Small intestine (tissue), 7 donors: ENCODE measurements at regions not wholly inside any gene's neighbourhood (a gene's known extent, or its start where the extent isn't known, plus 50 kb on each side); places are given as distances from the start of the nearest gene placed in this dataset.
"Not testable (repeated sequence)": the region's sequence is repeated elsewhere in the genome, so short reads cannot be mapped to it uniquely, and the experiment has no call there.

Experiments used
- DNase-seq, 2 donors: peaks; one replicate each; pipeline versions ENCODE4 v3.0.0 to v3.0.0-alpha.2; 2013
- FAIRE-seq: peaks from 2 replicates; lab custom pipeline; 2012; peaks lifted over from hg19 to GRCh38; lab: Jason Lieb, UNC
- H3K27ac ChIP-seq, 3 donors: one replicate each; pipeline ENCODE4 v1.5.1; 2013; ENCODE audit warnings: low read length in 2 of 3, mild to moderate bottlenecking in 2 of 3, control low read depth in 1 of 3, inconsistent platforms in 1 of 3, low read depth in 1 of 3, moderate library complexity in 1 of 3
- H3K27me3 ChIP-seq, 3 donors: one replicate each; pipeline ENCODE4 v1.6.1; 2013; ENCODE audit warnings: low read length in 3 of 3, inconsistent platforms in 1 of 3; ENCODE audit not compliant: control insufficient read depth in 3 of 3, insufficient read depth in 3 of 3
- H3K36me3 ChIP-seq, 3 donors: one replicate each; pipeline ENCODE4 v1.6.1; 2013; ENCODE audit warnings: low read length in 3 of 3, inconsistent platforms in 1 of 3, low read depth in 1 of 3, mild to moderate bottlenecking in 1 of 3, moderate library complexity in 1 of 3; ENCODE audit not compliant: control insufficient read depth in 3 of 3, insufficient read depth in 2 of 3
- H3K4me1 ChIP-seq, 3 donors: one replicate each; pipeline ENCODE4 v1.6.1; 2013; ENCODE audit warnings: low read length in 2 of 3, inconsistent platforms in 1 of 3, low read depth in 1 of 3, mild to moderate bottlenecking in 1 of 3, moderate library complexity in 1 of 3; ENCODE audit not compliant: control insufficient read depth in 3 of 3, insufficient read depth in 2 of 3
- H3K4me3 ChIP-seq, 3 donors: one replicate each; pipeline ENCODE4 v1.5.1; 2013; ENCODE audit warnings: low read length in 3 of 3, control low read depth in 1 of 3, inconsistent platforms in 1 of 3, low read depth in 1 of 3, mild to moderate bottlenecking in 1 of 3, moderate library complexity in 1 of 3
- H3K9me3 ChIP-seq, 2 donors: one replicate each; pipeline ENCODE4 v1.6.1; 2013; ENCODE audit warnings: low read depth in 1 of 2, low read length in 1 of 2; ENCODE audit not compliant: control insufficient read depth in 2 of 2, insufficient read depth in 1 of 2
- WGBS, 3 donors: extraction: QIAGEN DNeasy Blood & Tissue Kit; methylation state at CpG; one replicate each; pipeline ENCODE4 v1.1.7; 2013; 5-methylcytosine and 5-hydroxymethylcytosine counted together
- donor health status: healthy with polysubstance abuse.
- donor health status: control.
- donor health status: control.
- donor health status: Bipolar disorder and iron deficiency.
- donor health status: healthy.

GRCh38 chr4:66501997-66502396 lies 831.7 kb upstream of the EPHA5 start:
- Histone ChIP-seq H3K9me3 (no peaks in the 10 kb centered on the region), H3K4me1 (no peaks in the 10 kb centered on the region), H3K36me3 (no peaks in the 10 kb centered on the region), H3K27ac (no peak overlapping the region), H3K4me3 (no peak overlapping the region), H3K27me3 (no peaks in the 10 kb centered on the region)
- DNase-seq (no peak), FAIRE-seq (no peak)
- 79 to 84% (median 79%) methylated on average over 3 of the region's 3 CpGs for WGBS, 3 donors

- no peaks in the 10 kb centered on the region for H3K27me3 ChIP-seq
- H3K27ac ChIP-seq, result no peak overlapping the region
- DNase-seq, result no peak
- no peaks in the 10 kb centered on the region for H3K36me3 ChIP-seq
- no peaks in the 10 kb centered on the region for H3K4me1 ChIP-seq
- no peak for FAIRE-seq
- no peaks in the 10 kb centered on the region for H3K9me3 ChIP-seq
- H3K4me3 ChIP-seq, result no peak overlapping the region
- 80 to 85% (median 81%) methylated on average over 2 of the region's 2 CpGs for WGBS, 3 donors
Observed at GRCh38 chr4:66490729-66491128, 820.4 kb upstream of the EPHA5 start.

GRCh38 chr4:66489783-66490452 lies 819.6 kb upstream of the EPHA5 start:
- Histone ChIP-seq H3K4me3 (no peak overlapping the region), H3K36me3 (no peaks in the 10 kb centered on the region), H3K27me3 (no peaks in the 10 kb centered on the region), H3K27ac (no peak overlapping the region), H3K9me3 (no peaks in the 10 kb centered on the region), H3K4me1 (no peaks in the 10 kb centered on the region)
- FAIRE-seq (no peak), DNase-seq (no peak)
- WGBS, 3 donors, result 32 to 36% (median 35%) methylated on average over 5 of the region's 5 CpGs

GRCh38 chr4:66489370-66489769 lies 819.1 kb upstream of the EPHA5 start:
- H3K4me1 ChIP-seq, result no peaks in the 10 kb centered on the region
- no peak for DNase-seq
- H3K36me3 ChIP-seq, result no peaks in the 10 kb centered on the region
- H3K9me3 ChIP-seq, result no peaks in the 10 kb centered on the region
- no peaks in the 10 kb centered on the region for H3K27me3 ChIP-seq
- H3K4me3 ChIP-seq, result no peak overlapping the region
- no peak for FAIRE-seq
- H3K27ac ChIP-seq, result no peak overlapping the region

GRCh38 chr4:66486068-66486467 lies 815.8 kb upstream of the EPHA5 start:
- FAIRE-seq (no peak), DNase-seq (no peak)
- H3K4me1 ChIP-seq, result no peaks in the 10 kb centered on the region
- no peaks in the 10 kb centered on the region for H3K27me3 ChIP-seq
- H3K36me3 ChIP-seq, result no peaks in the 10 kb centered on the region
- H3K4me3 ChIP-seq, result no peak overlapping the region
- no peaks in the 10 kb centered on the region for H3K9me3 ChIP-seq
- no peak overlapping the region for H3K27ac ChIP-seq
- WGBS, 3 donors, result 90 to 96% (median 90%) methylated on average over 1 of the region's 1 CpG

GRCh38 chr4:66482186-66482585 lies 811.9 kb upstream of the EPHA5 start:
- FAIRE-seq (no peak), DNase-seq (no peak)
- 69 to 78% (median 73%) methylated on average over 1 of the region's 1 CpG for WGBS, 3 donors
- no peaks in the 10 kb centered on the region for H3K36me3 ChIP-seq
- no peaks in the 10 kb centered on the region for H3K9me3 ChIP-seq
- no peak overlapping the region for H3K27ac ChIP-seq
- H3K4me1 ChIP-seq, result no peaks in the 10 kb centered on the region
- no peak overlapping the region for H3K4me3 ChIP-seq
- H3K27me3 ChIP-seq, result no peaks in the 10 kb centered on the region

GRCh38 chr4:66475596-66475995 lies 805.3 kb upstream of the EPHA5 start:
- DNase-seq (no peak), FAIRE-seq (no peak)
- Histone ChIP-seq H3K27ac (no peak overlapping the region), H3K27me3 (no peaks in the 10 kb centered on the region), H3K4me1 (no peaks in the 10 kb centered on the region), H3K36me3 (no peaks in the 10 kb centered on the region), H3K9me3 (peaks cover 0 to 3% of the 10 kb centered on the region in 2 donors), H3K4me3 (no peak overlapping the region)
- WGBS, 3 donors, result 60 to 73% (median 63%) methylated on average over 3 of the region's 3 CpGs

GRCh38 chr4:66465111-66465510 lies 794.8 kb upstream of the EPHA5 start:
- no peaks in the 10 kb centered on the region for H3K27me3 ChIP-seq
- no peak overlapping the region for H3K4me3 ChIP-seq
- H3K4me1 ChIP-seq, result no peaks in the 10 kb centered on the region
- 80 to 87% (median 86%) methylated on average over 4 of the region's 4 CpGs for WGBS, 3 donors
- H3K9me3 ChIP-seq, result peaks cover 0 to 6% of the 10 kb centered on the region in 2 donors
- no peak for DNase-seq
- no peaks in the 10 kb centered on the region for H3K36me3 ChIP-seq
- FAIRE-seq, result no peak
- no peak overlapping the region for H3K27ac ChIP-seq

- 64 to 72% (median 67%) methylated on average over 7 of the region's 7 CpGs for whole genome bisulfite sequencing, 3 donors
- H3K4me1 ChIP-seq, H3K27me3 ChIP-seq, FAIRE-seq, H3K9me3 ChIP-seq, H3K4me3 ChIP-seq, DNase-seq, H3K27ac ChIP-seq, H3K36me3 ChIP-seq: not testable (repeated sequence)
Observed at GRCh38 chr4:66462890-66463289, 792.6 kb upstream of the EPHA5 start.
